ENCODE measurements at regions not wholly inside any gene's neighbourhood (a gene's known extent, or its start where the extent isn't known, plus 50 kb on each side); places are given as distances from the start of the nearest gene placed in this dataset.

DNA sequence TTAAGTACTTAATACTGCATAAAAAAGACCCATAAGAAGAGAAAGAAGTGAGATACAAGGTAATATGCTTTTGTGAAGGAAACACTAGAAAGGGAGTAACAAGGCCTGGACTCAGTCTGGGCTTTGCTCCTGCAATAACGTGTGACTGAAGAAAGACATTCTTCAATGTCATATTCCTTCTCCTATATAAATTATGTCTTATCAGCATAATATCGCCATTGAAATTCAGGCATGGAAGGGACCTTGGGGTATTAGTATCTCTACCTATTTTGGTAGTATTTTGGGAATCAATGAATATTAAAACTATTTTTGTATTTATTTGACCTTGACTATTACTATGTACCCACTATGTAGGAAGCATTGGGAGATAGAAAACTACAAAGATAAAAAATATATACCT, 62.2 kb upstream of the GIMD1 start:
- Mint-ChIP-seq H3K9me3 (no peaks in the 10 kb centered on the region), H3K27ac (no peak overlapping the region), H3K4me3 (no peak overlapping the region), H3K4me1 (ENCODE audit: low read depth) (no peaks in the 10 kb centered on the region), H3K36me3 (ENCODE audit: low read depth) (no peaks in the 10 kb centered on the region), H3K27me3 (no peaks in the 10 kb centered on the region)
- intact Hi-C loops (cut with DNase I, micrococcal nuclease): no loop called here
- ATAC-seq (ENCODE audit: poor library complexity): no peak
- Histone ChIP-seq H3K36me3 (ENCODE audit: insufficient read depth, low read length) (no peaks in the 10 kb centered on the region), H3K27me3 (ENCODE audit: control insufficient read depth in 1 of 2, insufficient read depth in 2 of 2, low read length in 2 of 2) (no peaks in the 10 kb centered on the region), H3K9me3 (ENCODE audit: control insufficient read depth in 1 of 2, insufficient read depth in 1 of 2, low read length in 2 of 2) (no peaks in the 10 kb centered on the region), H3K27ac (ENCODE audit: low read depth in 1 of 2, low read length in 2 of 2) (no peak overlapping the region), H3K4me1 (ENCODE audit: insufficient read depth, low read length) (no peaks in the 10 kb centered on the region), H3K4me3 (ENCODE audit: low read length) (no peak overlapping the region)
- no peak for DNase-seq
- TF ChIP-seq, protein P1, sequence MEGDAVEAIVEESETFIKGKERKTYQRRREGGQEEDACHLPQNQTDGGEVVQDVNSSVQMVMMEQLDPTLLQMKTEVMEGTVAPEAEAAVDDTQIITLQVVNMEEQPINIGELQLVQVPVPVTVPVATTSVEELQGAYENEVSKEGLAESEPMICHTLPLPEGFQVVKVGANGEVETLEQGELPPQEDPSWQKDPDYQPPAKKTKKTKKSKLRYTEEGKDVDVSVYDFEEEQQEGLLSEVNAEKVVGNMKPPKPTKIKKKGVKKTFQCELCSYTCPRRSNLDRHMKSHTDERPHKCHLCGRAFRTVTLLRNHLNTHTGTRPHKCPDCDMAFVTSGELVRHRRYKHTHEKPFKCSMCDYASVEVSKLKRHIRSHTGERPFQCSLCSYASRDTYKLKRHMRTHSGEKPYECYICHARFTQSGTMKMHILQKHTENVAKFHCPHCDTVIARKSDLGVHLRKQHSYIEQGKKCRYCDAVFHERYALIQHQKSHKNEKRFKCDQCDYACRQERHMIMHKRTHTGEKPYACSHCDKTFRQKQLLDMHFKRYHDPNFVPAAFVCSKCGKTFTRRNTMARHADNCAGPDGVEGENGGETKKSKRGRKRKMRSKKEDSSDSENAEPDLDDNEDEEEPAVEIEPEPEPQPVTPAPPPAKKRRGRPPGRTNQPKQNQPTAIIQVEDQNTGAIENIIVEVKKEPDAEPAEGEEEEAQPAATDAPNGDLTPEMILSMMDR (IDR thresholded peaks at IDR 0.05): no peak
- ChIA-PET POLR2A (no interaction called here), CTCF (no interaction called here)

DNA sequence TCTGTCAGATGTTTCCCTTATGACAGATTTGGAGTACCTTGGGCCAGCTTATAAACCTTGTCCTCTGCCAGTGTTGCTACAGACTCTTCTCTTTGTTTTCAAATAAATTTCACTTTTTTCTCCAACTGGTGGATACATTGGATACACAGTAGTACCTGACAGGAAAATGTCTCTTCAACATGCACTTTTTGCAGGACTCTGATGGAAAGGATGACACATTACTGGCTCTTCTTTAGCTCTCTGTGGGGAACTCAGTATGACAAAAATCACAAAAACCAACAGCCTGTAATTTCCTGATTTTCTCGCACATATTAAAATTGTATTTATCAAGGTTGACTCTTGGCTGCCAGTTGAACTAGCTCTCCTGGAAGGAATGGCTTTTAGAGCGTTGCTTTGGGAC, 61.3 kb upstream of the GIMD1 start:
- CTCF ChIA-PET: no interaction called here
- H3K4me3 ChIP-seq (ENCODE audit: low read length): no peak overlapping the region
- no peaks in the 10 kb centered on the region for H3K9me3 ChIP-seq (ENCODE audit: control insufficient read depth in 1 of 2, insufficient read depth in 1 of 2, low read length in 2 of 2)
- no peaks in the 10 kb centered on the region for H3K9me3 Mint-ChIP-seq
- no peaks in the 10 kb centered on the region for H3K4me1 ChIP-seq (ENCODE audit: insufficient read depth, low read length)
- no peaks in the 10 kb centered on the region for H3K4me1 Mint-ChIP-seq (ENCODE audit: low read depth)
- DNase-seq (no peak), ATAC-seq (ENCODE audit: poor library complexity) (no peak)
- TF ChIP-seq, protein P1 (IDR thresholded peaks at IDR 0.05): no peak
- no peak overlapping the region for H3K27ac Mint-ChIP-seq
- no peaks in the 10 kb centered on the region for H3K36me3 ChIP-seq (ENCODE audit: insufficient read depth, low read length)
- no peaks in the 10 kb centered on the region for H3K27me3 Mint-ChIP-seq
- no peaks in the 10 kb centered on the region for H3K36me3 Mint-ChIP-seq (ENCODE audit: low read depth)
- no peak overlapping the region for H3K27ac ChIP-seq (ENCODE audit: low read depth in 1 of 2, low read length in 2 of 2)
- no peaks in the 10 kb centered on the region for H3K27me3 ChIP-seq (ENCODE audit: control insufficient read depth in 1 of 2, insufficient read depth in 2 of 2, low read length in 2 of 2)
- intact Hi-C loops (cut with DNase I, micrococcal nuclease): no loop called here
- no peak overlapping the region for H3K4me3 Mint-ChIP-seq
- POLR2A ChIA-PET: no interaction called here

DNA sequence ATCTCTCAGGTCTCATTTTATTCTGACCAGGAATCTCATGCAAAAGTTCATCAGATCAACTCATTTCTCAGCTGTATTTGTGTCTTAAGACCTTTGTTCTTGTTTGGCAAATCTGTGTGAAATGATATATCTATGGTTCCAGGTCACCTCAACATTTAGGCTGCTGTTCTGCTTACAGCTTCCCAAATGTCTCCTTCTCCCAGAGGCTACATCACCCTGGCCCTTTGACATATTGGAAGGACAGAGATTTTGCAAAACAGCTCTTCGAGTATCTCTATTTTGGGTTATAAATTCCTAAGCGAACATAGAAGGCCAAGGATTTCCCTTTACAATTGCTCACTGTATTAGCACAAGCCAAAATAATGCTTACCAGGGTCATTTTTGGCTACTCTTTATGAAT, 57.5 kb upstream of the GIMD1 start:
- ChIA-PET POLR2A (no interaction called here), CTCF (no interaction called here)
- no peaks in the 10 kb centered on the region for H3K4me1 ChIP-seq (ENCODE audit: insufficient read depth, low read length)
- TF ChIP-seq, protein P1 (IDR thresholded peaks at IDR 0.05): no peak
- ATAC-seq (ENCODE audit: poor library complexity): no peak
- H3K4me1 Mint-ChIP-seq (ENCODE audit: low read depth): no peaks in the 10 kb centered on the region
- no peak overlapping the region for H3K27ac ChIP-seq (ENCODE audit: low read depth in 1 of 2, low read length in 2 of 2)
- H3K27me3 Mint-ChIP-seq: peaks cover 5% of the 10 kb centered on the region
- no peaks in the 10 kb centered on the region for H3K27me3 ChIP-seq (ENCODE audit: control insufficient read depth in 1 of 2, insufficient read depth in 2 of 2, low read length in 2 of 2)
- no peaks in the 10 kb centered on the region for H3K9me3 ChIP-seq (ENCODE audit: control insufficient read depth in 1 of 2, insufficient read depth in 1 of 2, low read length in 2 of 2)
- H3K36me3 Mint-ChIP-seq (ENCODE audit: low read depth): no peaks in the 10 kb centered on the region
- H3K4me3 ChIP-seq (ENCODE audit: low read length): no peak overlapping the region
- H3K4me3 Mint-ChIP-seq: no peak overlapping the region
- intact Hi-C loops (cut with DNase I, micrococcal nuclease): no loop called here
- H3K27ac Mint-ChIP-seq: no peak overlapping the region
- no peaks in the 10 kb centered on the region for H3K36me3 ChIP-seq (ENCODE audit: insufficient read depth, low read length)
- no peak for DNase-seq
- H3K9me3 Mint-ChIP-seq: no peaks in the 10 kb centered on the region
